Amygdala (tissue), 56 donors: ENCODE measurements at regions not wholly inside any gene's neighbourhood (a gene's known extent, or its start where the extent isn't known, plus 50 kb on each side); places are given as distances from the start of the nearest gene placed in this dataset.
"Not testable (repeated sequence)": the region's sequence is repeated elsewhere in the genome, so short reads cannot be mapped to it uniquely, and the experiment has no call there.

Source experiments
- DNase-seq, 56 donors: peaks; one replicate each; lab custom pipeline; 2025; lab: John Stamatoyannopoulos, UW

- no peak for DNase-seq
Measured at GRCh38 chr5:126235628-126236027, 187.6 kb upstream of the GRAMD2B start.

- no peak for DNase-seq
Measured at GRCh38 chr5:126236994-126237393, 186.2 kb upstream of the GRAMD2B start.

- no peak for DNase-seq
Measured at GRCh38 chr5:126248611-126249010, 174.6 kb upstream of the GRAMD2B start.

GRCh38 chr5:126251024-126251423, 172.2 kb upstream of the GRAMD2B start:
- DNase-seq, result no peak

GRCh38 chr5:126253406-126253805, 169.8 kb upstream of the GRAMD2B start:
- no peak for DNase-seq

GRCh38 chr5:126263591-126264184, 159.5 kb upstream of the GRAMD2B start:
- no peak for DNase-seq

GRCh38 chr5:126265917-126266316, 157.3 kb upstream of the GRAMD2B start:
- DNase-seq, result peak in 1 of 56 donors; percentile 16

GRCh38 chr5:126267438-126267837, 155.8 kb upstream of the GRAMD2B start:
- no peak for DNase-seq

GRCh38 chr5:126268697-126269315, 154.4 kb upstream of the GRAMD2B start:
- no peak for DNase-seq

- DNase-seq, result peak in 1 of 56 donors; percentile 2
Measured at GRCh38 chr5:126269511-126269910, 153.7 kb upstream of the GRAMD2B start.

- no peak for DNase-seq
Measured at GRCh38 chr5:126271141-126271540, 152.1 kb upstream of the GRAMD2B start.

GRCh38 chr5:126274076-126274762, 149.0 kb upstream of the GRAMD2B start:
- DNase-seq, result no peak

- DNase-seq, result no peak
Measured at GRCh38 chr5:126274763-126275125, 148.5 kb upstream of the GRAMD2B start.

- DNase-seq, result no peak
Measured at GRCh38 chr5:126277762-126278161, 145.4 kb upstream of the GRAMD2B start.

- no peak for DNase-seq
Measured at GRCh38 chr5:126280343-126280742, 142.9 kb upstream of the GRAMD2B start.

- DNase-seq, result peak in 3 of 56 donors; percentile 12 to 13 (median 13)
Measured at GRCh38 chr5:126280846-126281245, 142.4 kb upstream of the GRAMD2B start.

- peak in 1 of 56 donors; percentile 6 for DNase-seq
Measured at GRCh38 chr5:126284977-126285696, 138.1 kb upstream of the GRAMD2B start.

- DNase-seq, result not testable (repeated sequence)
Measured at GRCh38 chr5:126296121-126296520, 127.1 kb upstream of the GRAMD2B start.

- peak in 2 of 56 donors; percentile 0 to 1 for DNase-seq
Measured at GRCh38 chr5:126300293-126300692, 122.9 kb upstream of the GRAMD2B start.

- no peak for DNase-seq
Measured at GRCh38 chr5:126301056-126301455, 122.2 kb upstream of the GRAMD2B start.

- no peak for DNase-seq
Measured at GRCh38 chr5:126309860-126310259, 113.3 kb upstream of the GRAMD2B start.
